Endothelial cell of umbilical vein (primary cell): ENCODE measurements at regions not wholly inside any gene's neighbourhood (a gene's known extent, or its start where the extent isn't known, plus 50 kb on each side); places are given as distances from the start of the nearest gene placed in this dataset.

ENCODE experiments used
- BruUV-seq: library from RNA; stranded (reverse); fragments of 400-500 nt; replicated peaks from 2 replicates; lab custom pipeline; 2021; lab: Mats Ljungman, UMichigan
- CTCF ChIA-PET: fragments of 300-600, 350-600 bp; sonication (Branson Sonifier 250); formaldehyde crosslinking; loops from one replicate; lab custom pipeline; 2021; ENCODE audit warnings: antibody characterized with exemption, inconsistent platforms; lab: Charles Lee
- POLR2A ChIA-PET: fragments of 300-600, 350-600 bp; sonication (Branson Sonifier 250); formaldehyde crosslinking; loops from one replicate; lab custom pipeline; 2021; ENCODE audit warnings: antibody characterized with exemption, inconsistent platforms; lab: Charles Lee
- DNase-seq: peaks from one replicate; pipeline ENCODE4 v3.0.0-alpha.2; 2011; ENCODE audit warnings: low read depth, low spot score
- FAIRE-seq: peaks from 2 replicates; lab custom pipeline; 2011; peaks lifted over from hg19 to GRCh38; lab: Jason Lieb, UNC
- H2AFZ ChIP-seq: 2 replicates; pipeline ENCODE4 v1.6.0; 2012; ENCODE audit warnings: low read depth, low read length, control low read depth, inconsistent platforms
- H3K27ac ChIP-seq: 2 replicates; pipeline ENCODE4 v1.5.1; 2011; ENCODE audit warnings: low read depth, mild to moderate bottlenecking, control low read depth, low read length, moderate library complexity; ENCODE audit not compliant: insufficient read depth
- H3K27me3 ChIP-seq, 2 experiments: 2 replicates each; pipeline versions ENCODE4 v1.6.0 to v1.6.1; 2011; ENCODE audit warnings: low read length in 2 of 2, mixed read lengths in 1 of 2; ENCODE audit not compliant: control insufficient read depth in 2 of 2, insufficient read depth in 2 of 2
- H3K36me3 ChIP-seq, 2 experiments: 2 replicates in 1 of 2; 3 replicates in 1 of 2; pipeline ENCODE4 v1.5.1; 2011; ENCODE audit warnings: low read length in 2 of 2, mild to moderate bottlenecking in 1 of 2, moderate library complexity in 1 of 2; ENCODE audit not compliant: control insufficient read depth in 2 of 2, insufficient read depth in 2 of 2; ENCODE audit errors: extremely low read depth in 1 of 2
- H3K4me1 ChIP-seq: 3 replicates; pipeline ENCODE4 v1.5.1; 2011; ENCODE audit warnings: mild to moderate bottlenecking, low read length; ENCODE audit not compliant: control insufficient read depth, insufficient read depth; ENCODE audit errors: extremely low read depth
- H3K4me2 ChIP-seq: 2 replicates; pipeline ENCODE4 v1.6.1; 2011; ENCODE audit warnings: low read length, control low read depth, mixed read lengths; ENCODE audit not compliant: insufficient read depth
- H3K4me3 ChIP-seq, 3 experiments: fragments of 200-600 bp in 1 of 3; sonication (generic), shearing (Covaris generic) in 1 of 3; replicated peaks in 1 of 3; 2 replicates each; pipeline ENCODE4 v1.5.1; 2011 to 2016; ENCODE audit warnings: control low read depth in 3 of 3, low read length in 3 of 3, mild to moderate bottlenecking in 2 of 3, inconsistent platforms in 1 of 3, low read depth in 1 of 3, moderate library complexity in 1 of 3; ENCODE audit not compliant: insufficient read depth in 1 of 3
- H3K79me2 ChIP-seq: 2 replicates; pipeline ENCODE4 v1.6.0; 2012; ENCODE audit warnings: low read length, inconsistent platforms; ENCODE audit not compliant: control insufficient read depth, insufficient read depth
- H3K9ac ChIP-seq: replicated peaks from 2 replicates; pipeline ENCODE3; 2011; ENCODE audit warnings: low read length, control low read depth; ENCODE audit not compliant: insufficient read depth; ENCODE audit errors: extremely low read depth
- H3K9me1 ChIP-seq: replicated peaks from 3 replicates; pipeline ENCODE4 v1.6.0; 2011; ENCODE audit warnings: mild to moderate bottlenecking, low read length; ENCODE audit not compliant: control insufficient read depth, insufficient read depth; ENCODE audit errors: extremely low read depth
- H3K9me3 ChIP-seq: replicated peaks from 2 replicates; pipeline ENCODE4 v1.5.1; 2012; ENCODE audit warnings: low read length, inconsistent platforms; ENCODE audit not compliant: control insufficient read depth, insufficient read depth
- H4K20me1 ChIP-seq: replicated peaks from 2 replicates; pipeline ENCODE3; 2011; ENCODE audit warnings: mild to moderate bottlenecking, low read length; ENCODE audit not compliant: control insufficient read depth, insufficient read depth; ENCODE audit errors: extremely low read depth
- CTCF ChIP-seq, 2 donors: IDR thresholded peaks; 1 replicate in 1 of 2; 2 replicates in 1 of 2; pipeline ENCODE4 v1.5.1; 2011; ENCODE audit warnings: low read length in 2 of 2, mild to moderate bottlenecking in 2 of 2, moderate library complexity in 2 of 2, control low read depth in 1 of 2, inconsistent platforms in 1 of 2, low read depth in 1 of 2; ENCODE audit not compliant: insufficient read depth in 1 of 2; ENCODE audit errors: extremely low read depth in 1 of 2
- EZH2 ChIP-seq: IDR thresholded peaks from 2 replicates; pipeline ENCODE4 v1.6.1; 2012; ENCODE audit warnings: borderline replicate concordance, low read depth, mild to moderate bottlenecking, moderate library complexity, low read length, inconsistent platforms; ENCODE audit not compliant: severe bottlenecking
- FOS ChIP-seq: IDR thresholded peaks from 2 replicates; pipeline ENCODE4 v1.6.1; 2011; ENCODE audit warnings: mild to moderate bottlenecking, low read length, moderate library complexity, borderline replicate concordance; ENCODE audit not compliant: insufficient read depth
- GATA2 ChIP-seq: IDR thresholded peaks from 2 replicates; pipeline ENCODE4 v1.7.0; 2011; ENCODE audit warnings: low read depth, mild to moderate bottlenecking, moderate library complexity, mixed read lengths, low read length; ENCODE audit not compliant: insufficient read length, insufficient read depth
- JUN ChIP-seq: IDR thresholded peaks from 2 replicates; pipeline ENCODE4 v1.6.1; 2011; ENCODE audit warnings: borderline replicate concordance, low read depth; ENCODE audit not compliant: insufficient read length, insufficient read depth
- MAX ChIP-seq: IDR thresholded peaks from 2 replicates; pipeline ENCODE4 v1.6.1; 2011; ENCODE audit not compliant: insufficient read depth, insufficient read length
- MYC ChIP-seq: IDR thresholded peaks from one replicate; pipeline ENCODE4 v1.6.1; 2011; ENCODE audit warnings: mild to moderate bottlenecking, low read depth, low read length
- POLR2A ChIP-seq: IDR thresholded peaks from 2 replicates; pipeline ENCODE4 v1.6.1; 2012; ENCODE audit warnings: low read depth, mild to moderate bottlenecking, control low read depth, low read length
- POLR2AphosphoS5 ChIP-seq: IDR thresholded peaks from 2 replicates; pipeline ENCODE4 v1.6.1; 2012; ENCODE audit warnings: low read depth, mild to moderate bottlenecking, control low read depth, low read length, moderate library complexity; ENCODE audit not compliant: insufficient read depth
- dilution Hi-C: fragments of 300-500 bp; cut with MboI; formaldehyde crosslinking; loops from one replicate; pipeline ENCODE4 v1.15.0; 2019; ENCODE audit warnings: low sequenced_read_pairs; ENCODE audit not compliant: extremely low pct_ligation_motif_present
- intact Hi-C: fragments of 100-400 bp; cut with micrococcal nuclease; formaldehyde crosslinking; loops from one replicate; pipeline ENCODE4 v1.10.0; 2022

- no peak for TF ChIP-seq MYC
- no peak for TF ChIP-seq MAX
- no peak for TF ChIP-seq FOS
- no peak for TF ChIP-seq EZH2
- no peak for TF ChIP-seq GATA2
- TF ChIP-seq CTCF (IDR thresholded peaks at IDR 0.05; ENCODE audit: extremely low read depth in 1 of 2, insufficient read depth in 1 of 2, low read depth in 1 of 2, low read length in 2 of 2), result no peak
- no peak for TF ChIP-seq POLR2AphosphoS5
- TF ChIP-seq JUN, result no peak
- TF ChIP-seq POLR2A, result no peak
- ChIA-PET POLR2A (no interaction called here), CTCF (no interaction called here)
- BruUV-seq, result no TSS peak
- no peak for DNase-seq
- no peaks in the 10 kb centered on the region for H4K20me1 ChIP-seq
- no peaks in the 10 kb centered on the region for H3K36me3 ChIP-seq
- H3K79me2 ChIP-seq, result no peaks in the 10 kb centered on the region
- no peak overlapping the region for H2AFZ ChIP-seq
- no peak overlapping the region for H3K4me2 ChIP-seq
- H3K4me1 ChIP-seq, result no peaks in the 10 kb centered on the region
- no peak for FAIRE-seq
- no peaks in the 10 kb centered on the region for H3K9me3 ChIP-seq
- no peak overlapping the region for H3K9ac ChIP-seq
- no peaks in the 10 kb centered on the region for H3K9me1 ChIP-seq
- intact Hi-C loops, result no loop called here
- H3K27me3 ChIP-seq, result no peaks in the 10 kb centered on the region
- H3K27ac ChIP-seq, result no peak overlapping the region
- dilution Hi-C loops, result no loop called here
- no peak overlapping the region for H3K4me3 ChIP-seq
These were observed 77.3 kb downstream of the CDC14C start for GRCh38 chr7:49001610-49002033.
